ENCODE measurements at regions not wholly inside any gene's neighbourhood (a gene's known extent, or its start where the extent isn't known, plus 50 kb on each side); places are given as distances from the start of the nearest gene placed in this dataset.

GRCh38 chr14:104301731-104302460 lies 163.5 kb downstream of the KIF26A start:
- TF ChIP-seq, protein P1, sequence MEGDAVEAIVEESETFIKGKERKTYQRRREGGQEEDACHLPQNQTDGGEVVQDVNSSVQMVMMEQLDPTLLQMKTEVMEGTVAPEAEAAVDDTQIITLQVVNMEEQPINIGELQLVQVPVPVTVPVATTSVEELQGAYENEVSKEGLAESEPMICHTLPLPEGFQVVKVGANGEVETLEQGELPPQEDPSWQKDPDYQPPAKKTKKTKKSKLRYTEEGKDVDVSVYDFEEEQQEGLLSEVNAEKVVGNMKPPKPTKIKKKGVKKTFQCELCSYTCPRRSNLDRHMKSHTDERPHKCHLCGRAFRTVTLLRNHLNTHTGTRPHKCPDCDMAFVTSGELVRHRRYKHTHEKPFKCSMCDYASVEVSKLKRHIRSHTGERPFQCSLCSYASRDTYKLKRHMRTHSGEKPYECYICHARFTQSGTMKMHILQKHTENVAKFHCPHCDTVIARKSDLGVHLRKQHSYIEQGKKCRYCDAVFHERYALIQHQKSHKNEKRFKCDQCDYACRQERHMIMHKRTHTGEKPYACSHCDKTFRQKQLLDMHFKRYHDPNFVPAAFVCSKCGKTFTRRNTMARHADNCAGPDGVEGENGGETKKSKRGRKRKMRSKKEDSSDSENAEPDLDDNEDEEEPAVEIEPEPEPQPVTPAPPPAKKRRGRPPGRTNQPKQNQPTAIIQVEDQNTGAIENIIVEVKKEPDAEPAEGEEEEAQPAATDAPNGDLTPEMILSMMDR (IDR thresholded peaks at IDR 0.05) = no peak
- TF ChIP-seq RAD21 (IDR thresholded peaks at IDR 0.05; ENCODE audit: low read length) (no peak), CHD2 (IDR thresholded peaks at IDR 0.05; ENCODE audit: low read length, partially characterized antibody) (no peak), SIN3A (IDR thresholded peaks at IDR 0.05; ENCODE audit: borderline replicate concordance, low read depth, low read length) (no peak), RFX5 (IDR thresholded peaks at IDR 0.05; ENCODE audit: low read length) (no peak), POLR2AphosphoS5 (IDR thresholded peaks at IDR 0.05; ENCODE audit: low read depth, low read length) (no peak), IRF3 (IDR thresholded peaks at IDR 0.05; ENCODE audit: low read depth, low read length) (no peak), SMC3 (IDR thresholded peaks at IDR 0.05; ENCODE audit: low read depth, low read length) (no peak), TEAD4 (IDR thresholded peaks at IDR 0.05; ENCODE audit: borderline replicate concordance, insufficient read depth) (no peak), TAF1 (IDR thresholded peaks at IDR 0.05; ENCODE audit: borderline replicate concordance, low read depth, low read length) (no peak), EZH2phosphoT487 (IDR thresholded peaks at IDR 0.05; ENCODE audit: borderline replicate concordance, low read depth) (no peak)

All from SK-N-SH (cell line).